ENCODE measurements at regions not wholly inside any gene's neighbourhood (a gene's known extent, or its start where the extent isn't known, plus 50 kb on each side); places are given as distances from the start of the nearest gene placed in this dataset.

DNA sequence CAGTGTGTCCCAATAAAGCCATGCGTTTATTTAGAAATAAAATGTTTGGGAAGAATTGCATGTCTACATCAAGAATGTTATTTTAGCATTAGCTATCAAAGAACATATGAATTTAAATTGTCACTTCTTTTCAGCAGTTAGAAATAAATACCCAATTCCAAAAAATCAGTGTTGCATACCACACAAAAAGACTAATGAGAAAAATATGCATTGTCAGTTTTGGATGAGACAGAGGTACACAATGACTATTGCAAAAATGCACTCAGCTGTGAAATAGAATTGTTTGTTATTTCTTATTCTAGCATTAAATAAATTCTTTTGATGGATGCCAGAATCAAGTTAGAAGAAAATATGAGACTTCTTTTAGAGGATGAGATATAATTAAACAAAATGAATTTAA lies 833.9 kb downstream of the SLITRK1 start:
- TF ChIP-seq, protein P1, sequence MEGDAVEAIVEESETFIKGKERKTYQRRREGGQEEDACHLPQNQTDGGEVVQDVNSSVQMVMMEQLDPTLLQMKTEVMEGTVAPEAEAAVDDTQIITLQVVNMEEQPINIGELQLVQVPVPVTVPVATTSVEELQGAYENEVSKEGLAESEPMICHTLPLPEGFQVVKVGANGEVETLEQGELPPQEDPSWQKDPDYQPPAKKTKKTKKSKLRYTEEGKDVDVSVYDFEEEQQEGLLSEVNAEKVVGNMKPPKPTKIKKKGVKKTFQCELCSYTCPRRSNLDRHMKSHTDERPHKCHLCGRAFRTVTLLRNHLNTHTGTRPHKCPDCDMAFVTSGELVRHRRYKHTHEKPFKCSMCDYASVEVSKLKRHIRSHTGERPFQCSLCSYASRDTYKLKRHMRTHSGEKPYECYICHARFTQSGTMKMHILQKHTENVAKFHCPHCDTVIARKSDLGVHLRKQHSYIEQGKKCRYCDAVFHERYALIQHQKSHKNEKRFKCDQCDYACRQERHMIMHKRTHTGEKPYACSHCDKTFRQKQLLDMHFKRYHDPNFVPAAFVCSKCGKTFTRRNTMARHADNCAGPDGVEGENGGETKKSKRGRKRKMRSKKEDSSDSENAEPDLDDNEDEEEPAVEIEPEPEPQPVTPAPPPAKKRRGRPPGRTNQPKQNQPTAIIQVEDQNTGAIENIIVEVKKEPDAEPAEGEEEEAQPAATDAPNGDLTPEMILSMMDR (IDR thresholded peaks at IDR 0.05; ENCODE audit: low read depth, low read length, missing control alignments) = no peak

DNA sequence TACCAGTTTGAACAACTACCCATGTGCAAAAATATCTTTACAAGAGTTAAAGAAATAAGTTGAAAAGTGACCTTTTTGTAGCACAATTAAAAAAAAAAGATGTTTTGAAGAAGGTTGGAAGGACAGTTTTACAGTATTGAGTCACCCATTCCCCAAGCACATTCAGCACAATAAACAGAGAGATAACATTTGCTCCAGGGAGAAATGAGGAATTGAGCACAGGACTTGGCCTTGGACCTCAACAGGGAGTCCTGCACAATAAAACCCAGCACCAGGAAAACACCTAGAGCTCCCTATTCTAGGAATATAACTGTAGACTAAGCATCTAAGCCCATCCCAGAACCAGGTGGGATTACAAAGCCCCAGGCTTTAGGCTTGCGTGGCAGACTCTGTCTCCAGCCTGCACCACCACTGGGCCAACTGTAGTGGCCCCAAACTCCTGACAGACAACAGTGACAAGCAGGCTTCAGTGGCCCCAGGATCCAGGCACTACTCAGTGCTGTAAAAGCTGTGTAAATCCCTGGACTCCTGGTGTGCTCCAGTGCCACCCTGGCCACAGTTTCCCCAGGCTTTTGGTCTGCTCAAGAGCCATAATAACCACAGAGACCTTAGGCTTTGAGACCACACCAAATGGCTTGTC lies 857.2 kb downstream of the SLITRK1 start:
- no peak overlapping the region for H3K4me3 ChIP-seq (replicated peaks; ENCODE audit: low read depth, low read length)
- TF ChIP-seq, protein P1 (IDR thresholded peaks at IDR 0.05; ENCODE audit: low read depth, low read length, missing control alignments) = no peak
- DNase-seq (ENCODE audit: extremely low read depth, low read depth) = no peak

More for the DNA sequence above, 833.9 kb downstream of the SLITRK1 start:
- DNase-seq (ENCODE audit: extremely low read depth, low read depth) = no peak
- H3K4me3 ChIP-seq (replicated peaks; ENCODE audit: low read depth, low read length) = no peak overlapping the region

DNA sequence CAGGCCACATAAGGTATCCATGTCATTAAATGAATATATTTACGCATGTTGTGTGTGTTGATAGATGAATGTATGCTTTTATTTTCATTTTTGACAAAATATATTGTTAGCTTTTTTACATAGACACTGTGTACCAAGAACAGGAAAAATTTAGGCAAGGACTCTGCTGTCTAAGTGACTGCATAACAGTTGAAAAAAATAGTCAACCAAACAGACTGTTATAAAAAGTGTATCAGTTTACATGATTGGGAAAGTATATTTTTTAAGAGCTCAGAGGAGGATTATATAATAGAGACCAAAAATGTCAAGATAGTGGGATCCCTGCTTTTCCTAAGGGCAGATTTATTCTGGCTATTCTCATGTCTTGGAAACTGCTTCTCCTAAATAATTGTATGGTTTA lies 858.0 kb downstream of the SLITRK1 start:
- no peak for DNase-seq (ENCODE audit: extremely low read depth, low read depth)
- TF ChIP-seq, protein P1 (IDR thresholded peaks at IDR 0.05; ENCODE audit: low read depth, low read length, missing control alignments) = no peak
- H3K4me3 ChIP-seq (replicated peaks; ENCODE audit: low read depth, low read length) = no peak overlapping the region

DNA sequence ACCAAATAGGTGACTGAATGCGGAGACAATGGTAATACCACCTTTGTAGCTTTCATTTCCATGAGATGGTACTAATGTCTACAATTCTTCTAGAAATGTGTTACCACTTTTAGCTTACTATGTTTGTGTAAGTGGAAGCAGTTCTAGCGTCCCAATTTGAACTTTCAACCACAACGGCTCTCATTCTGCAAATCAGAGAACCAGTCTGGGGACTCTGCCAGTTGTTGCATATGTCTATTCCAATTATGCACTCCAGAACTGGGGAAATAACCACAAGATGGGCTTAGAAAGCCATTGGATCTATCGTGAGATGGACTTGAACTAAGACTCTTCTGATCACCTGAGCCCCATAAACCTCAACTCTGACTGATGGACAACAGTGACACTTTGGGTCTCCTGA lies 862.3 kb downstream of the SLITRK1 start:
- TF ChIP-seq, protein P1 (IDR thresholded peaks at IDR 0.05; ENCODE audit: low read depth, low read length, missing control alignments) = no peak
- DNase-seq (ENCODE audit: extremely low read depth, low read depth) = no peak
- no peak overlapping the region for H3K4me3 ChIP-seq (replicated peaks; ENCODE audit: low read depth, low read length)

DNA sequence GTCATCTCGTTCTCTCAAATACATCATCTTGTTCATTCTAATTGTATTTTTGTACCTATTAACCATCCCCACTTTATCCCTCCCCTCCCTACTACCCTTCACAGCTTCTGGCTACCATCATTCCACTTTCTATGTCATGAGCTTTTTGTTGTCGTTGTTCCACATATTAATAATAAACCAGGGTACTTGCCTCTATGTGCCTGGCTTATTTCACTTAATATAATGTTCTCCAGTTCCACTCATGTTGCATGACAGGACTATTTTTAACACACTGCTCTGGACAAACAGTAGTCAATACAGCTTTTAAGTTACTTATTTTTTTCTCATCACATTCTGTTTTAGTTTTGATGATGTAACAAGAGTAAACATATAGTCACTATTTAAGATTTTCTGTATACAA lies 872.3 kb downstream of the SLITRK1 start:
- no peak overlapping the region for H3K4me3 ChIP-seq (replicated peaks; ENCODE audit: low read depth, low read length)
- TF ChIP-seq, protein P1 (IDR thresholded peaks at IDR 0.05; ENCODE audit: low read depth, low read length, missing control alignments) = no peak
- DNase-seq (ENCODE audit: extremely low read depth, low read depth) = no peak

DNA sequence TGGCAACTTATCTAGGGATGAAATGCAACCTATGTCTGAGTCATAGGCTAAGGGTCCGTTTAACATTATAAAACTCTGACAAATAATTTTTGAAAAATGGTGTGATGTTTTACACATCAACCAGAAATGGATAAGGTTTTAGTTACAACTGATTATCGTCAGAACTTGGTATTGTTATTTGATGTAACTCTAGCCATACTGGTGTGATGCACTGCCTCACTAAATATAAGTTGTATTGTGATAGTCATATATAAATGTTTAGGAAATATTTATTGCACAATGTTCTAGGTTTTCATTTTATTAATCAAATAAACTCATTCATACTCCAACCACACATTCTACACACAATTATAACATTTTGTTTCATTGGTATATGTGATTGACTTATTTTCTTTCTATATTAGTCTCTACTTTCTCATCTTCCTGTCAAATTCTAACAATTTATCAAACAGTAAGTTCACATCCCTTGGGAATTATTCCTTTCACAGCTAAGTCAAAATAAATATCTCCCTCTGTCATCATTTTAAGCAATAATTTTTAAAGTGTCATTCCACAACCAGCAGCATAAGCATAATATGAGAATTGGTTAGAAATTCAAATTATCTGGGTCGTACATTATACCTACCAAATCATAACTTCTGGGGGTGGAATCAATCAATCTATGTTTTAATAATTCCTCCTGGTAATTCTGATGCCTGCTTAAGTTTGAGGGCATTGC lies 873.9 kb downstream of the SLITRK1 start:
- DNase-seq (ENCODE audit: extremely low read depth, low read depth) = no peak
- TF ChIP-seq, protein P1 (IDR thresholded peaks at IDR 0.05; ENCODE audit: low read depth, low read length, missing control alignments) = no peak
- no peak overlapping the region for H3K4me3 ChIP-seq (replicated peaks; ENCODE audit: low read depth, low read length)
